Upper lobe of left lung (tissue), 6 donors: ENCODE measurements at regions not wholly inside any gene's neighbourhood (a gene's known extent, or its start where the extent isn't known, plus 50 kb on each side); places are given as distances from the start of the nearest gene placed in this dataset.
"Not testable (repeated sequence)": the region's sequence is repeated elsewhere in the genome, so short reads cannot be mapped to it uniquely, and the experiment has no call there.

ENCODE experiments used
- ATAC-seq, 2 donors: fragments of 200-7000 bp; cut with Tn5 transposase; one replicate each; pipeline ENCODE4 v1.9.1; 2022; ENCODE audit warnings: mild to moderate bottlenecking in 2 of 2, moderate library complexity in 2 of 2; ENCODE audit not compliant: low FRiP score in 2 of 2
- DNase-seq, 2 donors: peaks; one replicate each; pipeline ENCODE4 v3.0.0-alpha.2; 2019 to 2020
- H3K27ac ChIP-seq, 4 donors: fragments of 200-600 bp; sonication (generic); one replicate each; pipeline ENCODE4 v1.5.1; 2016 to 2019
- H3K27me3 ChIP-seq, 4 donors: fragments of 200-600 bp; sonication (generic); one replicate each; pipeline ENCODE4 v1.5.1; 2017 to 2019
- H3K36me3 ChIP-seq, 4 donors: fragments of 200-600 bp; sonication (generic); one replicate each; pipeline ENCODE4 v1.5.1; 2016 to 2019
- H3K4me1 ChIP-seq, 4 donors: fragments of 200-600 bp; sonication (generic); one replicate each; pipeline ENCODE4 v1.5.1; 2018 to 2019
- H3K4me3 ChIP-seq, 4 donors: fragments of 200-600 bp; sonication (generic); one replicate each; pipeline ENCODE4 v1.5.1; 2017 to 2019; ENCODE audit warnings: mild to moderate bottlenecking in 2 of 4, moderate library complexity in 1 of 4
- H3K9me3 ChIP-seq, 4 donors: fragments of 200-600 bp; sonication (generic); one replicate each; pipeline ENCODE4 v1.5.1; 2018 to 2019
- EP300 ChIP-seq, 4 donors: sonication (generic); formaldehyde crosslinking; IDR thresholded peaks; one replicate each; pipeline ENCODE4 v1.5.1; 2017; ENCODE audit warnings: antibody characterized with exemption in 4 of 4, control low read depth in 2 of 4
- POLR2A ChIP-seq, 4 donors: fragments of 450-650 bp; IDR thresholded peaks; one replicate each; pipeline ENCODE4 v1.5.1; 2016 to 2017; ENCODE audit warnings: antibody characterized with exemption in 4 of 4, mild to moderate bottlenecking in 2 of 4
- POLR2AphosphoS5 ChIP-seq, 2 donors: sonication (generic); formaldehyde crosslinking; IDR thresholded peaks; one replicate each; pipeline ENCODE4 v1.5.1; 2017; ENCODE audit warnings: antibody characterized with exemption in 2 of 2
- WGBS, 2 donors: methylation state at CpG; one replicate each; pipeline ENCODE4 v1.1.5; 2017 to 2018; 5-methylcytosine and 5-hydroxymethylcytosine counted together
- TF ChIP-seq, protein P1 (sequence below), 6 experiments: fragments of 450-650 bp in 4 of 6; fragments of 200-600 bp in 2 of 6; sonication (generic) in 2 of 6; IDR thresholded peaks; one replicate each; pipeline ENCODE4 v1.5.1; 2016 to 2019; ENCODE audit warnings: antibody characterized with exemption in 6 of 6
- donor health status: DM: no; HTN: no; CAD: no; lungs with moderate emphysema.
- donor health status: DM: no; HTN: yes; CAD: no; lungs with severe emphysema.

GRCh38 chr10:11403646-11404045 lies 207.8 kb downstream of the USP6NL start:
- DNase-seq, H3K9me3 ChIP-seq, H3K27me3 ChIP-seq, H3K27ac ChIP-seq, H3K36me3 ChIP-seq, ATAC-seq, H3K4me3 ChIP-seq, H3K4me1 ChIP-seq: not testable (repeated sequence)
- 86 to 94% methylated on average over 1 to 2 of the region's 2 CpGs for WGBS, 2 donors

DNA sequence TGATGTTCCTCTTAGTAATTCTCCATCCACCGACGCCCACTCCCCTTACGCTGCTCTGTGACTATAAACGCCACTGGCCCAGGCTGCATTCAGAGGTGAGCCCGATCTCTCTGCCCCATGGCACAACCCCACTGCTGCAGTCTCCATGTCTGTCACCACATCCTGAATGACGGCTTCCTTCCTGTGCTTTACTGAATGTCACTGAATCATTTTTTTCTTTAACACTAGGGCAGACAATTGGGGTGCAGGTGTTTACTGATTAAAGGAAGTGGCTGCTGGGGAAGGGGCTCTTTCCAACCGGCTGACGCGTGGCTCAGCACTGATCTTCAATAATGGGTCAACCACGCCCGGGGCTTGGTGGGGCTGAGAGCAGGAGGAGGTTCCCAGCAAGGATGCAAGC lies 208.3 kb downstream of the USP6NL start:
- no peaks in the 10 kb centered on the region for H3K9me3 ChIP-seq
- no peaks in the 10 kb centered on the region for H3K4me1 ChIP-seq
- H3K36me3 ChIP-seq: no peaks in the 10 kb centered on the region
- H3K27ac ChIP-seq: peak overlapping the region in 1 of 4 donors; percentile 39
- H3K27me3 ChIP-seq: no peaks in the 10 kb centered on the region
- ATAC-seq (no peak), DNase-seq (no peak)
- no peak for TF ChIP-seq POLR2A (IDR thresholded peaks at IDR 0.05)
- TF ChIP-seq POLR2AphosphoS5 (IDR thresholded peaks at IDR 0.05): no peak
- no peak for TF ChIP-seq EP300 (IDR thresholded peaks at IDR 0.05)
- TF ChIP-seq, protein P1, sequence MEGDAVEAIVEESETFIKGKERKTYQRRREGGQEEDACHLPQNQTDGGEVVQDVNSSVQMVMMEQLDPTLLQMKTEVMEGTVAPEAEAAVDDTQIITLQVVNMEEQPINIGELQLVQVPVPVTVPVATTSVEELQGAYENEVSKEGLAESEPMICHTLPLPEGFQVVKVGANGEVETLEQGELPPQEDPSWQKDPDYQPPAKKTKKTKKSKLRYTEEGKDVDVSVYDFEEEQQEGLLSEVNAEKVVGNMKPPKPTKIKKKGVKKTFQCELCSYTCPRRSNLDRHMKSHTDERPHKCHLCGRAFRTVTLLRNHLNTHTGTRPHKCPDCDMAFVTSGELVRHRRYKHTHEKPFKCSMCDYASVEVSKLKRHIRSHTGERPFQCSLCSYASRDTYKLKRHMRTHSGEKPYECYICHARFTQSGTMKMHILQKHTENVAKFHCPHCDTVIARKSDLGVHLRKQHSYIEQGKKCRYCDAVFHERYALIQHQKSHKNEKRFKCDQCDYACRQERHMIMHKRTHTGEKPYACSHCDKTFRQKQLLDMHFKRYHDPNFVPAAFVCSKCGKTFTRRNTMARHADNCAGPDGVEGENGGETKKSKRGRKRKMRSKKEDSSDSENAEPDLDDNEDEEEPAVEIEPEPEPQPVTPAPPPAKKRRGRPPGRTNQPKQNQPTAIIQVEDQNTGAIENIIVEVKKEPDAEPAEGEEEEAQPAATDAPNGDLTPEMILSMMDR (IDR thresholded peaks at IDR 0.05): no peak
- WGBS, 2 donors: 36 to 44% methylated on average over 11 of the region's 11 CpGs
- H3K4me3 ChIP-seq: no peak overlapping the region

DNA sequence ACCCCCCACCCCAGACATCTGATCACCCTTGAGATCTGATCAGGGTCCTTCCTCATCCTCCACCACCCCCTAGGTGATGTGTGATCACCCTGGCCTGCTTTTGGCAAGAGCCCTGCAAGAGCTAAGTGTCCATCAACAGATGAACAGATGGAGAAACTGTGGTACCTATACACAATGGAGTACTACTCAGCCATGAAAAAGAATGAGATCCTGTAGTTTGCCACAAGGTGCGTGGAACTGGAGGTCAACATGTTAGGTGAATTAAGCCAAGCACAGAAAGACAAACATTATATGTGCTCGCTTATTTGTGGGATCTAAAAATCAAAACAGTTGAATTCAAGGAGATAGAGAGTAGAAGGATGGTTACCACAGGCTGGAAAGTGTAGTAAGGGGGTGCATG lies 209.1 kb downstream of the USP6NL start:
- TF ChIP-seq EP300 (IDR thresholded peaks at IDR 0.05): no peak
- TF ChIP-seq, protein P1 (IDR thresholded peaks at IDR 0.05): no peak
- TF ChIP-seq POLR2A (IDR thresholded peaks at IDR 0.05): no peak
- TF ChIP-seq POLR2AphosphoS5 (IDR thresholded peaks at IDR 0.05): no peak
- Histone ChIP-seq H3K4me1 (no peaks in the 10 kb centered on the region), H3K9me3 (no peaks in the 10 kb centered on the region), H3K4me3 (no peak overlapping the region), H3K27me3 (no peaks in the 10 kb centered on the region), H3K27ac (no peak overlapping the region), H3K36me3 (no peaks in the 10 kb centered on the region)
- 93 to 97% methylated on average over 2 of the region's 2 CpGs for WGBS, 2 donors
- ATAC-seq (no peak), DNase-seq (no peak)

GRCh38 chr10:11401264-11402235 lies 209.9 kb downstream of the USP6NL start:
- 59 to 67% methylated on average over 16 of the region's 16 CpGs for WGBS, 2 donors
- Histone ChIP-seq H3K4me3 (no peak overlapping the region), H3K36me3 (no peaks in the 10 kb centered on the region), H3K27ac (no peak overlapping the region), H3K4me1 (no peaks in the 10 kb centered on the region), H3K27me3 (no peaks in the 10 kb centered on the region), H3K9me3 (no peaks in the 10 kb centered on the region)
- ATAC-seq (no peak), DNase-seq (no peak)
- TF ChIP-seq, protein P1 (IDR thresholded peaks at IDR 0.05): no peak

DNA sequence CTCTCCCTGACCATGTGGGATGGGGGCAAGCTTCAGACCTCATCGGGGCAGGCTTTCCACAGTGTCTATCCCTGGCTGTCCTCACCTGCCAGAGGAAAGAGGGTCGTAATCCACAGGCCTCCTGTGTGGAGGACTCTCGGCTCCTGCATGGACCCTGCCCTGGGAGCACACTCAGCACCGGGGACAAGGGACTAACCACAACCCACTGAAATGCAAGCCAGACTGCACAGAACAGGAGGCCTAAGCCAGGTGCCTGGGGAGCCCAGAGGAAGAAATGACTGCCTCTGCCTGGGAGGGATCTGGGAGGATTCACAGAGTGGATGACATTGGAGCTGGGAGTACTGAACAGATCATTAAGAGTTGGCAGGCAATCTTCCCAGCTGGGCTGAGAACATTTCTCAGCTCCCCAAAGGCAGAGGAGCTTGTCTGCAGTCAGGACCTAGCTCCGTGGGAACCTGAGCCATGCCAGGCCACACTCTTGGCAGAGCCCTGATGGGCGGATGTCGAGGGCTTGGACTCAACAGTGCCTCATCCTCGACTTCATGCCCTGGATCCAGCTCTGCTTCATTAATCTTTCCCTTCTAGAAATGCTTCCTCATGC lies 213.4 kb downstream of the USP6NL start:
- no peak for TF ChIP-seq POLR2AphosphoS5 (IDR thresholded peaks at IDR 0.05)
- TF ChIP-seq EP300 (IDR thresholded peaks at IDR 0.05): no peak
- TF ChIP-seq, protein P1 (IDR thresholded peaks at IDR 0.05): no peak
- TF ChIP-seq POLR2A (IDR thresholded peaks at IDR 0.05): no peak
- peak in 1 of 2 donors; percentile 84 for ATAC-seq
- Histone ChIP-seq H3K27ac (no peak overlapping the region), H3K27me3 (no peaks in the 10 kb centered on the region), H3K9me3 (no peaks in the 10 kb centered on the region), H3K4me1 (no peaks in the 10 kb centered on the region), H3K4me3 (no peak overlapping the region), H3K36me3 (no peaks in the 10 kb centered on the region)
- no peak for DNase-seq
- WGBS, 2 donors: 80 to 89% methylated on average over 4 to 8 of the region's 8 CpGs
